ENCODE measurements at regions not wholly inside any gene's neighbourhood (a gene's known extent, or its start where the extent isn't known, plus 50 kb on each side); places are given as distances from the start of the nearest gene placed in this dataset.

GRCh38 chr3:16761571-16761970, 123.2 kb upstream of the PLCL2 start:
- DNase-seq (ENCODE audit: low spot score), result no peak
- in situ Hi-C loops (cut with MboI; ENCODE audit: low pct_unique_long_range_greater_than_20kb, low sequenced_read_pairs, unreplicated experiment), result no loop called here
- TF ChIP-seq CTCF (IDR thresholded peaks at IDR 0.05; ENCODE audit: extremely low read depth, insufficient read depth, missing control alignments), result no peak

- no peak for DNase-seq (ENCODE audit: low spot score)
- in situ Hi-C loops (cut with MboI; ENCODE audit: low pct_unique_long_range_greater_than_20kb, low sequenced_read_pairs, unreplicated experiment), result no loop called here
- TF ChIP-seq CTCF (IDR thresholded peaks at IDR 0.05; ENCODE audit: extremely low read depth, insufficient read depth, missing control alignments), result no peak
These were observed 119.1 kb upstream of the PLCL2 start for GRCh38 chr3:16765661-16766060.

GRCh38 chr3:16767006-16767405, 117.7 kb upstream of the PLCL2 start:
- DNase-seq (ENCODE audit: low spot score), result no peak
- in situ Hi-C loops (cut with MboI; ENCODE audit: low pct_unique_long_range_greater_than_20kb, low sequenced_read_pairs, unreplicated experiment), result no loop called here
- no peak for TF ChIP-seq CTCF (IDR thresholded peaks at IDR 0.05; ENCODE audit: extremely low read depth, insufficient read depth, missing control alignments)

- TF ChIP-seq CTCF (IDR thresholded peaks at IDR 0.05; ENCODE audit: extremely low read depth, insufficient read depth, missing control alignments), result no peak
- DNase-seq (ENCODE audit: low spot score), result no peak
- in situ Hi-C loops (cut with MboI; ENCODE audit: low pct_unique_long_range_greater_than_20kb, low sequenced_read_pairs, unreplicated experiment), result no loop called here
These were observed 116.7 kb upstream of the PLCL2 start for GRCh38 chr3:16768014-16768413.

GRCh38 chr3:16768956-16769355, 115.8 kb upstream of the PLCL2 start:
- in situ Hi-C loops (cut with MboI; ENCODE audit: low pct_unique_long_range_greater_than_20kb, low sequenced_read_pairs, unreplicated experiment), result no loop called here
- DNase-seq (ENCODE audit: low spot score), result no peak
- TF ChIP-seq CTCF (IDR thresholded peaks at IDR 0.05; ENCODE audit: extremely low read depth, insufficient read depth, missing control alignments), result no peak

- in situ Hi-C loops (cut with MboI; ENCODE audit: low pct_unique_long_range_greater_than_20kb, low sequenced_read_pairs, unreplicated experiment), result no loop called here
- TF ChIP-seq CTCF (IDR thresholded peaks at IDR 0.05; ENCODE audit: extremely low read depth, insufficient read depth, missing control alignments), result no peak
- no peak for DNase-seq (ENCODE audit: low spot score)
These were observed 115.2 kb upstream of the PLCL2 start for GRCh38 chr3:16769525-16769924.

GRCh38 chr3:16770021-16770420, 114.7 kb upstream of the PLCL2 start:
- TF ChIP-seq CTCF (IDR thresholded peaks at IDR 0.05; ENCODE audit: extremely low read depth, insufficient read depth, missing control alignments), result no peak
- in situ Hi-C loops (cut with MboI; ENCODE audit: low pct_unique_long_range_greater_than_20kb, low sequenced_read_pairs, unreplicated experiment), result no loop called here

More at GRCh38 chr3:16770021-16770420, 114.7 kb upstream of the PLCL2 start:
- no peak for DNase-seq (ENCODE audit: low spot score)

Data from GM13977 (cell line).